C4-2B (cell line): ENCODE measurements at regions not wholly inside any gene's neighbourhood (a gene's known extent, or its start where the extent isn't known, plus 50 kb on each side); places are given as distances from the start of the nearest gene placed in this dataset.

ENCODE experiments used
- CTCF ChIP-seq: fragments of 450-650 bp; conservative IDR thresholded peaks from 2 replicates; pipeline ENCODE4 v1.5.1; 2017; ENCODE audit warnings: mild to moderate bottlenecking
- ZFX ChIP-seq: fragments of 450-650 bp; IDR thresholded peaks from 2 replicates; pipeline ENCODE4 v1.6.1; 2017

DNA sequence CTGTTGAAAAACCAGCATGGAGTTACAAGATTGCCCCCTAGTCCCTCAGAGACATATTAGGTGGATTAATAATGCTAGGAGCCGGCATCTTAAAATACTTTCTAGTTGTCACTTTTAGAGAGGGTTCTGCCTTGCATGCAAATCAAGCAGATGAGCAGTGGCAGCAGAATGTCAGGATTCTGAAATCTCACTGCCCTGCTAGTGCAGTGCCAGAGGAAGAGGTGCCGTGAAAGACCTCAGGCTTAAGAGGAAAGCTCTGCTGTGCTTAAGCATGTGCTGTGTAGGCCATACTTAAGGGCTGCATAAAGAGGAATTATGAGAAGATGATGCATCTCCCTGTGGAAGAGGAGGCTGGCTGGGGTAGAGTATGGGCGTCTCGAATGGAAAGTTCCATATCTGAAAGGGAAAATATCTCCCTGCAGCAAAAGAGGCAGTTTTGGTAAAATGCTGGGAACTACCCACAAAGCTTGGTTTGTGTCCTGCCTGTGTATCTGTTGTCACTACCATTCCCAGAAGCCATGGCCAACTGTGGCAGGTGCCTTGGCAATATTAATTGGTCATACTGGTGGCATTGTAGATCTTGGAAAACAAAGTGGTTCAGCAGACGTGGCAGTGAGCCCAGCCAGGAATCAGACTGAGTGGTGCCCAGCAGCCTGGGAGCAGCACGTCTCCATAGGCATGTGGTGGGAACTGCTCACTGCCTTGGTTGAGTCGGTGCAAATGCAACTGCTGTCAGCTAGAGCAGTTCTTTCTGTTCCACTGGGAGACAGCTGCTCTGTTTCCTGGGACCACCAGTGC lies 131.9 kb downstream of the EVA1A start:
- TF ChIP-seq CTCF = no peak
- no peak for TF ChIP-seq ZFX
